GM18511 (cell line): ENCODE measurements at regions not wholly inside any gene's neighbourhood (a gene's known extent, or its start where the extent isn't known, plus 50 kb on each side); places are given as distances from the start of the nearest gene placed in this dataset.
"Not testable (repeated sequence)": the region's sequence is repeated elsewhere in the genome, so short reads cannot be mapped to it uniquely, and the experiment has no call there.

Experiments
- ATAC-seq: cut with Tn5 transposase; IDR thresholded peaks from one replicate; pipeline ENCODE4 v1.9.1; 2021; ENCODE audit warnings: mild to moderate bottlenecking, moderate library complexity; ENCODE audit not compliant: unreplicated experiment

- ATAC-seq = peak; percentile 90
Observed at GRCh38 chr13:52565324-52565723, 76.9 kb upstream of the HNRNPA1L2 start.

- ATAC-seq = peak; percentile 79
Observed at GRCh38 chr13:52569904-52570602, 72.2 kb upstream of the HNRNPA1L2 start.

GRCh38 chr13:52571163-52571562, 71.1 kb upstream of the HNRNPA1L2 start:
- not testable (repeated sequence) for ATAC-seq

GRCh38 chr13:52582962-52583361, 59.3 kb upstream of the HNRNPA1L2 start:
- ATAC-seq = peak; percentile 97
